ENCODE measurements at regions not wholly inside any gene's neighbourhood (a gene's known extent, or its start where the extent isn't known, plus 50 kb on each side); places are given as distances from the start of the nearest gene placed in this dataset.
"Not testable (repeated sequence)": the region's sequence is repeated elsewhere in the genome, so short reads cannot be mapped to it uniquely, and the experiment has no call there.

DNA sequence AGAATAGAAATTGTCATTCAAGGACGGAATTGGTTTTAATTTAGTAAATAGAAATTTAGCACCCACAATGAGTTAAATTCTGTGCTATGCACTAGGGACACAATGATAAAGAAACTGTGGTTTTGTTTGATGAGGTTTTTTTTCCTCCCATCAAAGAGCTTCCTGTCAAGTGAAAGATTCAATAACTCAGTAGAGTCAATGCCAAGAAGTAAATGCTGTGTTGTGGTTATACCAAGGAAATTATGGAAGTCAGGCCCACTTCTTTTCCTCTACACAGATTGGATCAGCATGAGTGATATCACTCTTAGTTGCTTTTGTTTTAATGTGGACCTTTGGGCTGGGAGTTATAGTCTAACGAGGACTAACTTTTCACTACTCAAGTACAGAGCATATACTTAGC is 1269.6 kb upstream of the ADGRL2 start:
- TF ChIP-seq, protein P1, sequence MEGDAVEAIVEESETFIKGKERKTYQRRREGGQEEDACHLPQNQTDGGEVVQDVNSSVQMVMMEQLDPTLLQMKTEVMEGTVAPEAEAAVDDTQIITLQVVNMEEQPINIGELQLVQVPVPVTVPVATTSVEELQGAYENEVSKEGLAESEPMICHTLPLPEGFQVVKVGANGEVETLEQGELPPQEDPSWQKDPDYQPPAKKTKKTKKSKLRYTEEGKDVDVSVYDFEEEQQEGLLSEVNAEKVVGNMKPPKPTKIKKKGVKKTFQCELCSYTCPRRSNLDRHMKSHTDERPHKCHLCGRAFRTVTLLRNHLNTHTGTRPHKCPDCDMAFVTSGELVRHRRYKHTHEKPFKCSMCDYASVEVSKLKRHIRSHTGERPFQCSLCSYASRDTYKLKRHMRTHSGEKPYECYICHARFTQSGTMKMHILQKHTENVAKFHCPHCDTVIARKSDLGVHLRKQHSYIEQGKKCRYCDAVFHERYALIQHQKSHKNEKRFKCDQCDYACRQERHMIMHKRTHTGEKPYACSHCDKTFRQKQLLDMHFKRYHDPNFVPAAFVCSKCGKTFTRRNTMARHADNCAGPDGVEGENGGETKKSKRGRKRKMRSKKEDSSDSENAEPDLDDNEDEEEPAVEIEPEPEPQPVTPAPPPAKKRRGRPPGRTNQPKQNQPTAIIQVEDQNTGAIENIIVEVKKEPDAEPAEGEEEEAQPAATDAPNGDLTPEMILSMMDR (IDR thresholded peaks at IDR 0.05), result no peak
- no peak for ATAC-seq
- H3K27me3 ChIP-seq, result no peaks in the 10 kb centered on the region
- no peaks in the 10 kb centered on the region for H3K9me3 ChIP-seq
- H3K27ac ChIP-seq, result no peak overlapping the region
- intact Hi-C loops (cut with DNase I), result no loop called here
- H3K4me3 ChIP-seq, result no peak overlapping the region
- no peaks in the 10 kb centered on the region for H3K36me3 ChIP-seq
- H3K4me1 ChIP-seq, result no peaks in the 10 kb centered on the region
- no peak for DNase-seq

DNA sequence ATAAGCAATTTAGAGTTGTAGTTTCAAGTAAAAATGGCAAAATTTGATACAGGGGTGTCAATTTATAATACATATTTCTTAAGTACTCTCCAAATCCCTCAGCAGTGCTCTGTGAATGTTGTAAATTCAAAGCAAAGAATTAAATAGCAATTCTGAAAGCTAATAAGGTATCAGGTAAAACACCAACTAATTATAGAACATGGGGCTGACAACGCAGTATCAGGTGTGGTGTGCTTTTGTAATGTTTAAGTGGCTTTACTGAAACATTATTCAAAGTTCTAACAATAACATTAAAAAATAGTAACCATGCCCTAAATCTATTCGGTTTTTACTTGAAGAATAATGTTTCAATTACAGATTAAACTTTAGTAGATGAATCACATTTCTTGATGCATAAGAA is 1271.2 kb upstream of the ADGRL2 start:
- Histone ChIP-seq H3K9me3 (no peaks in the 10 kb centered on the region), H3K27me3 (no peaks in the 10 kb centered on the region), H3K4me3 (no peak overlapping the region), H3K4me1 (no peaks in the 10 kb centered on the region), H3K36me3 (no peaks in the 10 kb centered on the region), H3K27ac (no peak overlapping the region)
- intact Hi-C loops (cut with DNase I), result no loop called here
- TF ChIP-seq, protein P1 (IDR thresholded peaks at IDR 0.05), result no peak
- ATAC-seq (no peak), DNase-seq (no peak)

- TF ChIP-seq, protein P1 (IDR thresholded peaks at IDR 0.05), result no peak
- H3K27me3 ChIP-seq, result no peaks in the 10 kb centered on the region
- intact Hi-C loops (cut with DNase I), result no loop called here
- H3K9me3 ChIP-seq, result no peaks in the 10 kb centered on the region
- no peaks in the 10 kb centered on the region for H3K36me3 ChIP-seq
- H3K27ac ChIP-seq, result no peak overlapping the region
- no peak overlapping the region for H3K4me3 ChIP-seq
- H3K4me1 ChIP-seq, result no peaks in the 10 kb centered on the region
- DNase-seq (no peak), ATAC-seq (no peak)
These were observed 1276.9 kb upstream of the ADGRL2 start for GRCh38 chr1:80523861-80524260.

- H3K36me3 ChIP-seq; H3K4me3 ChIP-seq; H3K27me3 ChIP-seq; intact Hi-C loops (cut with DNase I); DNase-seq; H3K9me3 ChIP-seq; ATAC-seq; H3K4me1 ChIP-seq; H3K27ac ChIP-seq: not testable (repeated sequence)
These were observed 1277.7 kb upstream of the ADGRL2 start for GRCh38 chr1:80523071-80523470.

GRCh38 chr1:80520949-80521348 is 1279.8 kb upstream of the ADGRL2 start:
- Histone ChIP-seq H3K27me3 (no peaks in the 10 kb centered on the region), H3K4me1 (no peaks in the 10 kb centered on the region), H3K27ac (no peak overlapping the region), H3K9me3 (no peaks in the 10 kb centered on the region), H3K36me3 (no peaks in the 10 kb centered on the region), H3K4me3 (no peak overlapping the region)
- TF ChIP-seq, protein P1 (IDR thresholded peaks at IDR 0.05), result no peak
- DNase-seq, result no peak
- intact Hi-C loops (cut with DNase I), result no loop called here
- ATAC-seq, result no peak

DNA sequence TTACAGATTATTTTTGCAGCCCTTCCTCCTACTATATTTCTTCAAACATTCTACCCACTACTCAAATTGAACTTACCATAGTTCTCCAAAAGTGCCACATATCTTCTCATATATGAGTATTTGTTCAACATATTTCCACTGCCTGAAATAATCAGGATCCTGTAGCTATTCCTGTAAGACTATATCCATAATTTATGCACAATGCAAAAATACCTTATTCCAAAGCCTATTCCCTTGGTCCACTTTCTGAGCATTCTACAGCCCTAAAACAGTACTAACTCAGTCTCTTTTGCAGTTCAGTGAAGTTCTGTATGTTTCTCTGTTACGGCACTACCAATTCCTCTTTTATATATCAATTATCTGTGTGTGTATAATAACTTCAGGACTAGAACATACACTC is 1283.7 kb upstream of the ADGRL2 start:
- TF ChIP-seq, protein P1 (IDR thresholded peaks at IDR 0.05), result no peak
- H3K4me3 ChIP-seq, result no peak overlapping the region
- no peak overlapping the region for H3K27ac ChIP-seq
- ATAC-seq (no peak), DNase-seq (no peak)
- intact Hi-C loops (cut with DNase I), result no loop called here
- no peaks in the 10 kb centered on the region for H3K27me3 ChIP-seq
- no peaks in the 10 kb centered on the region for H3K4me1 ChIP-seq
- H3K36me3 ChIP-seq, result no peaks in the 10 kb centered on the region
- no peaks in the 10 kb centered on the region for H3K9me3 ChIP-seq
